GM21619 (cell line): ENCODE measurements at regions not wholly inside any gene's neighbourhood (a gene's known extent, or its start where the extent isn't known, plus 50 kb on each side); places are given as distances from the start of the nearest gene placed in this dataset.

Experiments used
- ATAC-seq: cut with Tn5 transposase; IDR thresholded peaks from one replicate; pipeline ENCODE4 v1.9.1; 2021; ENCODE audit not compliant: unreplicated experiment

DNA sequence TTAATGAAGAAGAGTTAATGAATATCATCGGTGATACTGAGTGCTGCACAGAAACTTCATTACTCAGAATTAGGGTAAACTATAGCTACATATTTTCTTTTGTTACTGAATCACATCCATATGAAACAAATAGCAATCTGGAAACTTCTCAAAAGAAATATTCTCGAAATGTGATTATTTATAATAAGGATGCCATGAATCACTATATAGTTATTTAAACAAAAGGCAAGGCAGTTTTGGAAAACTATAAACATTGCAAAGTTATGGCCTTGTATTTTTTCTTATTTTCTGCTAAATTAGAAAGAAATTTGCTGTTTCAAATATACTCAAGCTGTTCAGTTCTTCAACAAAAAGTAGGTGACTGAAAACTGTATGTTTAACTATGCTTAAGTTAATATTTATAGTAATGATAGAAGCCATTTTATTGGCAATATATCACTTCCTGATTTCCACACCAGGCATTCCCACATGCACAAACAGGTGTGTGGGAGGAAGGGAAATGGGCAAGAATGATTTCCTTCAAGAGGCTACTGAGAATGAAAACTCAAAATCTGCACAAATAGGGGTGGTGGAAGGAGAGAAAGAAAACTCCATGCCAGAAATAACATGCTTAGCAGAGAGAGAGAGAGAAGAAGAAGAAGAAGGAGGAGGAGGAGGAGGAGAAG is 74.5 kb upstream of the FRY start:
- no peak for ATAC-seq

- ATAC-seq: no peak
Observed at GRCh38 chr13:31957772-31958171, 73.8 kb upstream of the FRY start.

GRCh38 chr13:31962731-31963370 is 68.7 kb upstream of the FRY start:
- ATAC-seq: no peak

DNA sequence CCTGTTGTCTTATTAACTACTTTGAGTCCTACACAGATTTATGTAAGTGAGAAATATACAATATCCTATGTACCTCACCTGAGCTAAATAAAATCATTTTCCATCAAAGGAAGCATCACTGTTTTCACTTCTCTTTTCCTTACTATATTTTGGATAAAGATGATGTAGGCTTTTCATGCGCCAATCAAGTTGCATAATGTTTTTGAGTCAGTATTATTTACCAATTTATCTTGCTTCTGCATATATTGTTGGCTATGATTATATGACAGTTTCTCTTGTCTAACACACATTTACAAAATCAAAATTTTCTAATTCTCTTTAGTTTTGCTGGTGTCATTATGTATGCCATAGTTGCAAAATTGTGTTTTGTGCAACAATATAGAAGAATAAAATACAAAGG is 67.9 kb upstream of the FRY start:
- no peak for ATAC-seq

- no peak for ATAC-seq
Observed at GRCh38 chr13:31964168-31964567, 67.4 kb upstream of the FRY start.

DNA sequence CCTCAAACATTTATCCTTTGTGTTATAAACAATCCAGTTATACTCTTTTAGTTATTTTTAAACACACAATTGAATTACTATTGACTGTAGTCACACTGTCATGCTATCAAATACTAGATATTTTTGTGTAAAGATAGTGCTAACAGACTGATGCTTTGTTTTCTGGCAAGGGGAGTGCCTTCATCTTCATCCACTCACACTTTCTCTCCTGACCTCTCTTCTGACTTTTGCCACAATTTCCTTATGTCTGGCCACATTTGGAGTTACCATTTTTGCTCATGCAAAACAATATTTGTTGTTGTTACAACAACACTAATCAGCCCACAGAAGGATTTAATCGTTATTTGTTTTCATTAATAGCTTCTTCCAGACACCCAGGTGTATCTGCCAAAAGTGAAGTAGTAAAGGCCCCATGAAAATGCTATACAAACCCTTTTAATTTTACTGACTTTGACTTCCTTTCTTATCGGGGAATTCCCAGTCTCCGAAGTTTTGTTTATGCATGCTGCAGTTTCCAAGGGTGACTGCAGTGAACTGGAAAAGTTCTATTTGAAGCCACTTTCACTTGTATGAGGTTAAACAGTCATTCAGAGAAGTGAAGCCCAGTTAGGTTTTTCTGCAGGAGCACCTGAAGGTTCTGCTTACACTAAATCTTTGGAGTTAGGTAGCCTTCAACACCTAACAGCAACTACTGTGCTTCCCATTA is 66.1 kb upstream of the FRY start:
- peak; percentile 96 for ATAC-seq

DNA sequence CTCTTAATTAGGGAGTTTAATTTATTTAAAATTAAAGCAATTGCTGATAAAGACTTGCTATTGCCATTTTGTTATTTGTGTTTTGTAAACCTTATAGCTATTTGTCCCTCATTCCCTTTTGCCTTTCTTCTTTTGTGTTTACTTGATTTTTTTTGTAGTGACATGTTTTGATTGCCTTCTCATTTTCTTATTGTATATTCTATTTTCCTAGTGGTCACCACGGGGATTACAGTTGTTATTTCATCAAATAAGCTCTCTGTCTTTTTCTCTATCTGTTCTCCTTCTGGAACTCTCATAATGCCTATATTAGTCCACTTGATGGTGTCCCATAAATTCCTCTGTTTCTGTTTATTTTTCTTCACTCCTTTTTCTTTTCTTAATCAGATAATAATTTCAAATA is 64.4 kb upstream of the FRY start:
- ATAC-seq: no peak

GRCh38 chr13:31968473-31968872 is 63.1 kb upstream of the FRY start:
- ATAC-seq: no peak

DNA sequence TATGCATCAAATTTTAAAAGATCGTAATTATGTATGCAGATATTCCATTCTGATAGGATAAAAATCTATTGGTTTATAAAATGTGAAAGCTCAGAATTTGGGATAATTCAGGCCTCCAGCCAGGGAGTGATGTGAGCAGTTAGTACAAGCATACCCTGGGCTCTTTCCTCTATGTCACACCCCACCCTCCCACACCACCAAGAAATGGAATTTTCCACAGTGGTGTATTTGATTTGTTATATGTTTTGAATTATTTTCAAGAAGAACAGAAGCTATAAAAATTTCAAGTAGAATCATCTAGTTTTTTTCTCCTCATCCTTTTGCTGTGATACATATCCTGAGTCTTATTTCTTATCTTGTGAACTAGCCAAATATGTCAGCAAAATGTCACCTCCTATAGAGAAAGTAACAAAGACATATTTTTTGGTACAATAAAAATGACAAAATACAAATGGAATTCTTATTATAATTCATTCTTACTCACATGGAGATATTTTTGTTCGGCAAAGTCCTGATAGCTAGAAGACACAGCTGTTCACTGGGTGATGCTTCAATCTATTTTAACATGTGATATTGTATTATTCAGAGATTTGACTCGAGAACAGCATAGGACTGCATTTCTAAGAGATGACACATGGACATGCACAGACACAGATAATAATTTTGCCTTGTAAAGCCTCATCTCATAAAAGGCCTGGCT is 61.2 kb upstream of the FRY start:
- no peak for ATAC-seq

DNA sequence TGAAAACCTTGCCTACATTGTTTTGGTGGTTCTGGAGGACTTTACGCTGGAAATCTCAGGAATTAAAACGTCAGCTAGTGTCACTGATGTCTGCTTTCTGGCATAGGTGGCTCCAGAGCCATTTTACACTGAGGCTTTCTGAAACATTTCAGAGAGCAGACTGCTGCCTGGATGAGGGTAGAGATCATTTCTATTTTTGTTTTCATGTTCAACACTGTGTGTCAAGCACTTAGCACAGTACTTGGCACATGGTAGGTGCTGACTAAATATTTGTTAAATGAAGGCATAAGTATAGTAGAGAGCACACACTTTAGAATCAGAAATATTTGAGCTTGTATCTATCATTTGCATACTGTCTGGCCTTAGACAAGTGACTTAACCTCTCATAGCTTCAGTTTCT is 59.1 kb upstream of the FRY start:
- ATAC-seq: no peak

GRCh38 chr13:31978021-31978420 is 53.6 kb upstream of the FRY start:
- no peak for ATAC-seq

- no peak for ATAC-seq
Observed at GRCh38 chr13:31980830-31981229, 50.7 kb upstream of the FRY start.
